ENCODE measurements at regions not wholly inside any gene's neighbourhood (a gene's known extent, or its start where the extent isn't known, plus 50 kb on each side); places are given as distances from the start of the nearest gene placed in this dataset.

DNA sequence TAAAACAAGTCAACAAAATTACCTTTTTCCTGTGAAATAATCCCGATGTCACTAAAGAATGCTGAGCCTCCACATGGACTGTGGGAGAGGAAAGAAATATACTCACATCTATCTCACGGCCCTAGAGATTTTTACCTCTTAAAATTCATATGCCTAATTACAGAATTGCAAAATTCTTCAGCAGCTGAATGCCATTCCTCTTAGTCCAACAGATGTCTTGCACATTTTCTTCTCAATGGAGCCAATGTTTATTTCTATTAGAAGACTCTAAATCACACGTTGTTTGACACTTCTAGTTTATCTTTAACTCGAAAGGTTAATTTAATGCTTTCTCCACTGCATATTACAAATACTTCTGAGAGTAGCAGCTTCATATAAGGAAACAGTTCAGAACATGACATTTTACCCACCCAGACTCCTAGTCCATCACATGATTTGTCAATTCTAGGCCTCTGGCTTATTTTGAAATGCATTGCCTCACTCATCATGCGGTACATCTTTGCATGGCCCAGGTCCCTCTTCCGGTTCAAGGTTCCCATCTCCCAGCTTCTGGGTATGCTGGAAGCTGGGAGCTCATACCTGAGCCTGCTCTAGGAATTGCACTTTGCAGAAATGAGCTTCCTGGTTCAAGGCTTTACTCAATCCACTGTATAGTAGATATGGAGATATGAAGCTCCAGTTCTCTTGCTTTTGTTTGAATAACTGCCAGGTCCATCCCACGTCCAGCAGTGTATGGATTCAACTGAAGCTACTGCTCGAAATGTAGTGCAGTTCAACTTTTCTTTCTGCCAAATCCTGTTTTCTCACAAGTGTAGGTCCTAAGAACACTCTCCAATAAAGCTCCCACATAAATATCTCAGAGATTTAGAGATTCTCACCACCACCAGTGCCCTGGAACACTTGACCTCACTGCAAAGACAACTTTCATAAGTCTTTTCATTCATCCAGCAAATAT lies 306.2 kb downstream of the GPR37 start:
- no peaks in the 10 kb centered on the region for H3K23me2 ChIP-seq (ENCODE audit: low read depth, low read length)
- no peaks in the 10 kb centered on the region for H4K20me1 ChIP-seq (replicated peaks in 1 of 2; ENCODE audit: control insufficient read depth in 1 of 2, insufficient read depth in 2 of 2, low read length in 2 of 2)
- DNase-seq (ENCODE audit: low read depth in 1 of 2, low spot score in 2 of 2) = no peak
- H2BK20ac ChIP-seq (ENCODE audit: low read length) = no peak overlapping the region
- H3K9me3 ChIP-seq (ENCODE audit: insufficient read depth in 2 of 2, low read depth in 1 of 2, low read length in 1 of 2) = no peaks in the 10 kb centered on the region
- no peak overlapping the region for H2AFZ ChIP-seq (ENCODE audit: low read length)
- no peak overlapping the region for H3K18ac ChIP-seq (ENCODE audit: extremely low read depth, low read length)
- no peaks in the 10 kb centered on the region for H3K79me2 ChIP-seq (ENCODE audit: control insufficient read depth in 1 of 2, insufficient read depth in 2 of 2, low read length in 2 of 2)
- H4K91ac ChIP-seq (replicated peaks; ENCODE audit: insufficient read length, low read length) = no peak overlapping the region
- FAIRE-seq = no peak
- no peak overlapping the region for H3K56ac ChIP-seq (replicated peaks; ENCODE audit: insufficient read length, low read depth, low read length)
- H3K4me3 ChIP-seq (ENCODE audit: extremely low read depth in 1 of 4, insufficient read depth in 2 of 4, low read depth in 3 of 4, low read length in 4 of 4) = no peak overlapping the region
- H3K36me3 ChIP-seq (ENCODE audit: control insufficient read depth in 2 of 4, insufficient read depth in 4 of 4, low read length in 3 of 4) = no peaks in the 10 kb centered on the region
- H3K9ac ChIP-seq (replicated peaks in 1 of 4; ENCODE audit: extremely low read depth in 1 of 4, low read depth in 3 of 4, low read length in 3 of 4) = no peak overlapping the region
- ChIA-PET CTCF (ENCODE audit: partially characterized antibody) (interaction anchor here (0.7 to 1.6 kb wide), 5 partner anchors 12 to 661 kb away, joined by 3 to 8 read pairs (median 3); no protein-coding TSS in a partner anchor), POLR2A (ENCODE audit: partially characterized antibody) (no interaction called here)
- no peak overlapping the region for H2BK15ac ChIP-seq (ENCODE audit: low read length)
- no peaks in the 10 kb centered on the region for H3K27me3 ChIP-seq (replicated peaks in 1 of 4; ENCODE audit: control insufficient read depth in 3 of 4, extremely low read depth in 1 of 4, insufficient read depth in 3 of 4, low read length in 3 of 4)
- no peaks in the 10 kb centered on the region for H3K79me1 ChIP-seq (ENCODE audit: low read depth, low read length)
- no peaks in the 10 kb centered on the region for H3K4me1 ChIP-seq (replicated peaks in 1 of 4; ENCODE audit: control insufficient read depth in 3 of 4, insufficient read depth in 4 of 4, low read length in 3 of 4)
- no peak overlapping the region for H3K4me2 ChIP-seq (ENCODE audit: insufficient read depth in 1 of 2, low read depth in 2 of 2, low read length in 2 of 2)
- no peak overlapping the region for H2BK12ac ChIP-seq (ENCODE audit: low read depth, low read length)
- WGBS, 2 experiments (ENCODE audit: extremely low coverage in 1 of 2, insufficient coverage in 1 of 2, insufficient read length in 1 of 2, insufficient replicate concordance in 2 of 2, low coverage in 1 of 2, low lambda C conversion rate in 2 of 2, missing lambda C conversion rate in 1 of 2) = 90% methylated on average over 8 of the region's 8 CpGs; no CpG with 5 or more reads in 1 of the 2 experiments
- no peak overlapping the region for H4K5ac ChIP-seq (ENCODE audit: insufficient read length, low read depth, low read length)
- H2BK120ac ChIP-seq (replicated peaks; ENCODE audit: low read depth, low read length) = no peak overlapping the region
- H3K14ac ChIP-seq (ENCODE audit: insufficient read length) = no peak overlapping the region
- no peak overlapping the region for H2AK5ac ChIP-seq (ENCODE audit: low read depth, low read length)
- no peak overlapping the region for H3K4ac ChIP-seq (replicated peaks; ENCODE audit: insufficient read length, low read depth, low read length)
- H2BK5ac ChIP-seq (ENCODE audit: low read depth, low read length) = no peak overlapping the region
- no peak overlapping the region for H4K8ac ChIP-seq (ENCODE audit: extremely low read depth, insufficient read depth, low read length)
- no peak overlapping the region for H3K23ac ChIP-seq (ENCODE audit: insufficient read length)
- H3K27ac ChIP-seq (ENCODE audit: low read depth, low read length) = no peak overlapping the region
- TF ChIP-seq TEAD4 (IDR thresholded peaks at IDR 0.05; ENCODE audit: low read depth, low read length) = no peak
- no peak for TF ChIP-seq CTBP2 (IDR thresholded peaks at IDR 0.05; ENCODE audit: borderline replicate concordance, insufficient read depth, insufficient read length, low read length)
- no peak for TF ChIP-seq SUZ12 (IDR thresholded peaks at IDR 0.05; ENCODE audit: low read length)
